ENCODE measurements at regions not wholly inside any gene's neighbourhood (a gene's known extent, or its start where the extent isn't known, plus 50 kb on each side); places are given as distances from the start of the nearest gene placed in this dataset.

GRCh38 chr9:118721923-118722322 lies 647.3 kb downstream of the BRINP1 start:
- no peak overlapping the region for H3K4me2 ChIP-seq (ENCODE audit: low read length)
- H3K36me3 ChIP-seq (ENCODE audit: insufficient read depth, low read length) = no peaks in the 10 kb centered on the region
- H2AFZ ChIP-seq (ENCODE audit: low read depth, low read length) = no peak overlapping the region
- no peak overlapping the region for H3K4me3 ChIP-seq (ENCODE audit: low read length)
- no peaks in the 10 kb centered on the region for H3F3A ChIP-seq (ENCODE audit: insufficient read depth, low read length, poor library complexity, severe bottlenecking)
- no peaks in the 10 kb centered on the region for H3K9me2 ChIP-seq (ENCODE audit: insufficient read depth, low read length)
- no peaks in the 10 kb centered on the region for H4K20me1 ChIP-seq (ENCODE audit: insufficient read depth)
- no peaks in the 10 kb centered on the region for H3K9me3 ChIP-seq (ENCODE audit: low read length)
- no peaks in the 10 kb centered on the region for H3K27me3 ChIP-seq (ENCODE audit: insufficient read depth, low read depth, low read length)
- no peak overlapping the region for H3K9ac ChIP-seq (ENCODE audit: low read length)
- no peaks in the 10 kb centered on the region for H3K79me2 ChIP-seq (replicated peaks; ENCODE audit: insufficient read depth, low read length)
- TF ChIP-seq EZH2 (IDR thresholded peaks at IDR 0.05; ENCODE audit: borderline replicate concordance, insufficient read depth, low read length, poor library complexity, severe bottlenecking) (no peak), MXI1 (conservative IDR thresholded peaks at IDR 0.05; ENCODE audit: poor library complexity, severe bottlenecking) (no peak), POLR2AphosphoS5 (IDR thresholded peaks at IDR 0.05) (no peak), SMC3 (conservative IDR thresholded peaks at IDR 0.05; ENCODE audit: poor library complexity) (no peak)
- no peak overlapping the region for H3K27ac ChIP-seq (ENCODE audit: low read length)

- H3K9me2 ChIP-seq (ENCODE audit: insufficient read depth, low read length) = no peaks in the 10 kb centered on the region
- H3K36me3 ChIP-seq (ENCODE audit: insufficient read depth, low read length) = no peaks in the 10 kb centered on the region
- no peaks in the 10 kb centered on the region for H3K27me3 ChIP-seq (ENCODE audit: insufficient read depth, low read depth, low read length)
- no peak overlapping the region for H2AFZ ChIP-seq (ENCODE audit: low read depth, low read length)
- no peaks in the 10 kb centered on the region for H3K79me2 ChIP-seq (replicated peaks; ENCODE audit: insufficient read depth, low read length)
- H3K9ac ChIP-seq (ENCODE audit: low read length) = no peak overlapping the region
- H3K27ac ChIP-seq (ENCODE audit: low read length) = no peak overlapping the region
- H3F3A ChIP-seq (ENCODE audit: insufficient read depth, low read length, poor library complexity, severe bottlenecking) = no peaks in the 10 kb centered on the region
- H4K20me1 ChIP-seq (ENCODE audit: insufficient read depth) = no peaks in the 10 kb centered on the region
- H3K4me2 ChIP-seq (ENCODE audit: low read length) = no peak overlapping the region
- H3K4me3 ChIP-seq (ENCODE audit: low read length) = no peak overlapping the region
- H3K9me3 ChIP-seq (ENCODE audit: low read length) = no peaks in the 10 kb centered on the region
- TF ChIP-seq CTCF (IDR thresholded peaks at IDR 0.05; ENCODE audit: poor library complexity, severe bottlenecking) (no peak), REST (IDR thresholded peaks at IDR 0.05; ENCODE audit: borderline replicate concordance) (no peak), MXI1 (conservative IDR thresholded peaks at IDR 0.05; ENCODE audit: poor library complexity, severe bottlenecking) (no peak), EZH2 (IDR thresholded peaks at IDR 0.05; ENCODE audit: borderline replicate concordance, insufficient read depth, low read length, poor library complexity, severe bottlenecking) (no peak), RAD21 (conservative IDR thresholded peaks at IDR 0.05) (no peak), POLR2AphosphoS5 (IDR thresholded peaks at IDR 0.05) (no peak), EP300 (conservative IDR thresholded peaks at IDR 0.05; ENCODE audit: poor library complexity, severe bottlenecking) (no peak), TAF1 (IDR thresholded peaks at IDR 0.05; ENCODE audit: low read depth) (no peak), SMC3 (conservative IDR thresholded peaks at IDR 0.05; ENCODE audit: poor library complexity) (no peak)
Observed at GRCh38 chr9:118729981-118730380, 639.3 kb downstream of the BRINP1 start.

Data from neural cell (in vitro differentiated cells).